Upper lobe of left lung (tissue), 6 donors: ENCODE measurements at regions not wholly inside any gene's neighbourhood (a gene's known extent, or its start where the extent isn't known, plus 50 kb on each side); places are given as distances from the start of the nearest gene placed in this dataset.

Experiments
- ATAC-seq, 2 donors: fragments of 200-7000 bp; cut with Tn5 transposase; one replicate each; pipeline ENCODE4 v1.9.1; 2022; ENCODE audit warnings: mild to moderate bottlenecking in 2 of 2, moderate library complexity in 2 of 2; ENCODE audit not compliant: low FRiP score in 2 of 2
- DNase-seq, 2 donors: peaks; one replicate each; pipeline ENCODE4 v3.0.0-alpha.2; 2019 to 2020
- H3K27ac ChIP-seq, 4 donors: fragments of 200-600 bp; sonication (generic); one replicate each; pipeline ENCODE4 v1.5.1; 2016 to 2019
- H3K27me3 ChIP-seq, 4 donors: fragments of 200-600 bp; sonication (generic); one replicate each; pipeline ENCODE4 v1.5.1; 2017 to 2019
- H3K36me3 ChIP-seq, 4 donors: fragments of 200-600 bp; sonication (generic); one replicate each; pipeline ENCODE4 v1.5.1; 2016 to 2019
- H3K4me1 ChIP-seq, 4 donors: fragments of 200-600 bp; sonication (generic); one replicate each; pipeline ENCODE4 v1.5.1; 2018 to 2019
- H3K4me3 ChIP-seq, 4 donors: fragments of 200-600 bp; sonication (generic); one replicate each; pipeline ENCODE4 v1.5.1; 2017 to 2019; ENCODE audit warnings: mild to moderate bottlenecking in 2 of 4, moderate library complexity in 1 of 4
- H3K9me3 ChIP-seq, 4 donors: fragments of 200-600 bp; sonication (generic); one replicate each; pipeline ENCODE4 v1.5.1; 2018 to 2019
- CTCF ChIP-seq, 6 experiments: fragments of 450-650 bp in 4 of 6; fragments of 200-600 bp in 2 of 6; sonication (generic) in 2 of 6; IDR thresholded peaks; one replicate each; pipeline ENCODE4 v1.5.1; 2016 to 2019; ENCODE audit warnings: antibody characterized with exemption in 6 of 6
- EP300 ChIP-seq, 4 donors: sonication (generic); formaldehyde crosslinking; IDR thresholded peaks; one replicate each; pipeline ENCODE4 v1.5.1; 2017; ENCODE audit warnings: antibody characterized with exemption in 4 of 4, control low read depth in 2 of 4
- POLR2A ChIP-seq, 4 donors: fragments of 450-650 bp; IDR thresholded peaks; one replicate each; pipeline ENCODE4 v1.5.1; 2016 to 2017; ENCODE audit warnings: antibody characterized with exemption in 4 of 4, mild to moderate bottlenecking in 2 of 4
- POLR2AphosphoS5 ChIP-seq, 2 donors: sonication (generic); formaldehyde crosslinking; IDR thresholded peaks; one replicate each; pipeline ENCODE4 v1.5.1; 2017; ENCODE audit warnings: antibody characterized with exemption in 2 of 2
- WGBS, 2 donors: methylation state at CpG; one replicate each; pipeline ENCODE4 v1.1.5; 2017 to 2018; 5-methylcytosine and 5-hydroxymethylcytosine counted together
- donor health status: DM: no; HTN: no; CAD: no; lungs with moderate emphysema.
- donor health status: DM: no; HTN: yes; CAD: no; lungs with severe emphysema.

GRCh38 chr4:83712890-83713289 is 177.0 kb downstream of the GPAT3 start:
- no peak for TF ChIP-seq EP300 (IDR thresholded peaks at IDR 0.05)
- no peak for TF ChIP-seq POLR2AphosphoS5 (IDR thresholded peaks at IDR 0.05)
- no peak for TF ChIP-seq CTCF (IDR thresholded peaks at IDR 0.05)
- no peak for TF ChIP-seq POLR2A (IDR thresholded peaks at IDR 0.05)
- Histone ChIP-seq H3K9me3 (no peaks in the 10 kb centered on the region), H3K27me3 (no peaks in the 10 kb centered on the region), H3K27ac (no peak overlapping the region), H3K4me3 (no peak overlapping the region), H3K4me1 (no peaks in the 10 kb centered on the region), H3K36me3 (no peaks in the 10 kb centered on the region)
- ATAC-seq (no peak), DNase-seq (no peak)

GRCh38 chr4:83709627-83710026 is 173.7 kb downstream of the GPAT3 start:
- no peak for ATAC-seq
- no peak overlapping the region for H3K27ac ChIP-seq
- WGBS, 2 donors: 75 to 87% methylated on average over 5 to 7 of the region's 7 CpGs

GRCh38 chr4:83708500-83709175 is 172.7 kb downstream of the GPAT3 start:
- no peak for TF ChIP-seq POLR2AphosphoS5 (IDR thresholded peaks at IDR 0.05)
- no peak for TF ChIP-seq CTCF (IDR thresholded peaks at IDR 0.05)
- TF ChIP-seq POLR2A (IDR thresholded peaks at IDR 0.05): no peak
- TF ChIP-seq EP300 (IDR thresholded peaks at IDR 0.05): no peak
- no peak for ATAC-seq
- H3K4me1 ChIP-seq: no peaks in the 10 kb centered on the region
- H3K9me3 ChIP-seq: no peaks in the 10 kb centered on the region
- H3K4me3 ChIP-seq: no peak overlapping the region
- H3K27me3 ChIP-seq: no peaks in the 10 kb centered on the region
- H3K36me3 ChIP-seq: no peaks in the 10 kb centered on the region
- no peak for DNase-seq
- 52 to 65% methylated on average over 6 of the region's 6 CpGs for WGBS, 2 donors
- no peak overlapping the region for H3K27ac ChIP-seq

More at GRCh38 chr4:83709627-83710026, 173.7 kb downstream of the GPAT3 start:
- DNase-seq: no peak
- Histone ChIP-seq H3K36me3 (no peaks in the 10 kb centered on the region), H3K27me3 (no peaks in the 10 kb centered on the region), H3K4me3 (no peak overlapping the region), H3K9me3 (no peaks in the 10 kb centered on the region), H3K4me1 (no peaks in the 10 kb centered on the region)
- no peak for TF ChIP-seq POLR2AphosphoS5 (IDR thresholded peaks at IDR 0.05)
- no peak for TF ChIP-seq CTCF (IDR thresholded peaks at IDR 0.05)
- no peak for TF ChIP-seq POLR2A (IDR thresholded peaks at IDR 0.05)
- TF ChIP-seq EP300 (IDR thresholded peaks at IDR 0.05): no peak

- WGBS, 2 donors: 76 to 95% methylated on average over 2 of the region's 2 CpGs
- Histone ChIP-seq H3K27me3 (no peaks in the 10 kb centered on the region), H3K27ac (no peak overlapping the region), H3K4me1 (no peaks in the 10 kb centered on the region), H3K36me3 (no peaks in the 10 kb centered on the region), H3K9me3 (peaks cover 0 to 3% (median 0%) of the 10 kb centered on the region in 4 donors), H3K4me3 (no peak overlapping the region)
- ATAC-seq: no peak
- no peak for TF ChIP-seq CTCF (IDR thresholded peaks at IDR 0.05)
- no peak for DNase-seq
Observed at GRCh38 chr4:83704786-83705185, 168.9 kb downstream of the GPAT3 start.

GRCh38 chr4:83703752-83704151 is 167.8 kb downstream of the GPAT3 start:
- 91 to 92% methylated on average over 1 of the region's 1 CpG for WGBS, 2 donors
- no peaks in the 10 kb centered on the region for H3K4me1 ChIP-seq

More at GRCh38 chr4:83703752-83704151, 167.8 kb downstream of the GPAT3 start:
- Histone ChIP-seq H3K9me3 (peaks cover 0 to 3% (median 0%) of the 10 kb centered on the region in 4 donors), H3K27ac (no peak overlapping the region), H3K4me3 (no peak overlapping the region), H3K36me3 (no peaks in the 10 kb centered on the region), H3K27me3 (no peaks in the 10 kb centered on the region)
- ATAC-seq (no peak), DNase-seq (no peak)
- TF ChIP-seq POLR2A (IDR thresholded peaks at IDR 0.05) (no peak), CTCF (IDR thresholded peaks at IDR 0.05) (no peak), EP300 (IDR thresholded peaks at IDR 0.05) (no peak), POLR2AphosphoS5 (IDR thresholded peaks at IDR 0.05) (no peak)
